ENCODE measurements at regions not wholly inside any gene's neighbourhood (a gene's known extent, or its start where the extent isn't known, plus 50 kb on each side); places are given as distances from the start of the nearest gene placed in this dataset.

- DNase-seq, result no peak
Measured at GRCh38 chr2:167355821-167356220, 467.5 kb downstream of the XIRP2 start.

GRCh38 chr2:167353605-167354280 is 465.5 kb downstream of the XIRP2 start:
- Histone ChIP-seq H3K4me3 (no peak overlapping the region), H3K9me3 (no peaks in the 10 kb centered on the region), H3K27me3 (no peaks in the 10 kb centered on the region), H3K4me1 (no peaks in the 10 kb centered on the region), H3K36me3 (no peaks in the 10 kb centered on the region), H3K27ac (no peak overlapping the region)
- DNase-seq, result no peak
- no peak for TF ChIP-seq CTCF (IDR thresholded peaks at IDR 0.05)
- TF ChIP-seq POLR2A (IDR thresholded peaks at IDR 0.05), result no peak
- 79 to 82% methylated on average over 1 of the region's 1 CpG for WGBS, 2 donors
- intact Hi-C loops (cut with DNase I), result no loop called here

More at GRCh38 chr2:167355821-167356220, 467.5 kb downstream of the XIRP2 start:
- no peak overlapping the region for H3K27ac ChIP-seq
- H3K9me3 ChIP-seq, result no peaks in the 10 kb centered on the region
- H3K36me3 ChIP-seq, result no peaks in the 10 kb centered on the region
- H3K27me3 ChIP-seq, result no peaks in the 10 kb centered on the region
- H3K4me3 ChIP-seq, result no peak overlapping the region
- intact Hi-C loops (cut with DNase I), result no loop called here
- H3K4me1 ChIP-seq, result no peaks in the 10 kb centered on the region
- TF ChIP-seq POLR2A (IDR thresholded peaks at IDR 0.05) (no peak), CTCF (IDR thresholded peaks at IDR 0.05) (no peak)

- H3K9me3 ChIP-seq, result no peaks in the 10 kb centered on the region
- no peak for DNase-seq
- H3K36me3 ChIP-seq, result no peaks in the 10 kb centered on the region
- TF ChIP-seq CTCF (IDR thresholded peaks at IDR 0.05), result no peak
- TF ChIP-seq POLR2A (IDR thresholded peaks at IDR 0.05), result no peak
- no peak overlapping the region for H3K4me3 ChIP-seq
- no peak overlapping the region for H3K27ac ChIP-seq
- no peaks in the 10 kb centered on the region for H3K27me3 ChIP-seq
- 73 to 77% methylated on average over 2 of the region's 2 CpGs for WGBS, 2 donors
- no peaks in the 10 kb centered on the region for H3K4me1 ChIP-seq
- intact Hi-C loops (cut with DNase I), result no loop called here
Measured at GRCh38 chr2:167345559-167345958, 457.3 kb downstream of the XIRP2 start.

GRCh38 chr2:167342769-167343168 is 454.5 kb downstream of the XIRP2 start:
- Histone ChIP-seq H3K27ac (no peak overlapping the region), H3K36me3 (no peaks in the 10 kb centered on the region), H3K4me3 (no peak overlapping the region), H3K9me3 (no peaks in the 10 kb centered on the region), H3K27me3 (no peaks in the 10 kb centered on the region), H3K4me1 (no peaks in the 10 kb centered on the region)
- DNase-seq, result no peak
- intact Hi-C loops (cut with DNase I), result no loop called here
- 60 to 63% methylated on average over 1 of the region's 1 CpG for WGBS, 2 donors
- TF ChIP-seq CTCF (IDR thresholded peaks at IDR 0.05) (no peak), POLR2A (IDR thresholded peaks at IDR 0.05) (no peak)

GRCh38 chr2:167340322-167340721 is 452.0 kb downstream of the XIRP2 start:
- Histone ChIP-seq H3K4me3 (no peak overlapping the region), H3K27me3 (no peaks in the 10 kb centered on the region), H3K27ac (no peak overlapping the region), H3K9me3 (no peaks in the 10 kb centered on the region), H3K4me1 (no peaks in the 10 kb centered on the region), H3K36me3 (no peaks in the 10 kb centered on the region)
- WGBS, 2 donors, result 81 to 86% methylated on average over 4 of the region's 4 CpGs
- intact Hi-C loops (cut with DNase I), result no loop called here
- no peak for TF ChIP-seq POLR2A (IDR thresholded peaks at IDR 0.05)
- no peak for DNase-seq

GRCh38 chr2:167336213-167336612 is 447.9 kb downstream of the XIRP2 start:
- Histone ChIP-seq H3K27ac (no peak overlapping the region), H3K27me3 (peaks cover 0 to 4% (median 0%) of the 10 kb centered on the region in 4 donors), H3K9me3 (no peaks in the 10 kb centered on the region), H3K4me1 (no peaks in the 10 kb centered on the region), H3K36me3 (no peaks in the 10 kb centered on the region), H3K4me3 (no peak overlapping the region)
- 68 to 81% methylated on average over 2 of the region's 2 CpGs for WGBS, 2 donors
- TF ChIP-seq CTCF (IDR thresholded peaks at IDR 0.05) (no peak), POLR2A (IDR thresholded peaks at IDR 0.05) (no peak)
- intact Hi-C loops (cut with DNase I), result no loop called here
- DNase-seq, result no peak
